SW480 (cell line): ENCODE measurements at regions not wholly inside any gene's neighbourhood (a gene's known extent, or its start where the extent isn't known, plus 50 kb on each side); places are given as distances from the start of the nearest gene placed in this dataset.
"Not testable (repeated sequence)": the region's sequence is repeated elsewhere in the genome, so short reads cannot be mapped to it uniquely, and the experiment has no call there.

Source experiments
- DNase-seq: peaks from one replicate; pipeline ENCODE4 v3.0.0-alpha.2; 2016; ENCODE audit warnings: low spot score

DNA sequence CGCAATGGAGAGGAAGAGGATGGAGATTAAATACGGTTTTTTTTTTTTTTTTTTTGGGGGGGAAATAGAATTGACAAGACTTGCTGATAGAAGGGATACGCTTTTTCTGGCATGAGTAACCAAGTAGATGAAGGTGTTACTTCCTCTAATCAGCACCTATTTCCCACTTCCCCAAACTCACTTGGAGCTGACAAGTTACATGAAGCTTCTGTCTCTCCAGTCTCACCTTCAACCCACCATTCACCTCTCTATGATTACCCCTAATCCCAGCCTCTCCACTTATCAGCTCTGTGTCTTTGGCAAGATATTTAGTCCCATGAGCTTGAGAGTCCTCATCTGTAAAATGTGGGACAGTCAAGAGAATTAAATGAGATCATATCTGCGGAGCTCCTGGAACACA, 185.9 kb upstream of the HS3ST3A1 start:
- no peak for DNase-seq

DNA sequence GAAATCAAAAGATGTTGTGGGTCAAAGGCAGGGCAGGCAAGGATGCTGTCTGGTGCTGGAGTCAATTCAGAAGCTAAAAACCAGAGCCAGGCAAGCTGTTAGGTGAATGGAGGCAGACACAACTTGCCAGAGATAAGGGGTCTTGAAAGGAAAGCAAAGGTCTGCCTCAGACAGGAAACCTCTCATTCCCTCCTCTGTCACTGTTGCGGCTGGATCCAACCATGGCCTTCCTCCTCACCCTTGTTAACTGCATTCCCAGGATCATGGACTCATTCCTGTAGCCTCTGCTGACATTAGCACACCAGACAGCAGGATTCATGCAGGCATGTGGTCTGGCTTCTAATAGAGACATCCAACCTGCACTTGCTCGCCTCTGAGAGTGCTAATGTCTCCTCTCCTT, 186.7 kb upstream of the HS3ST3A1 start:
- DNase-seq = no peak

DNA sequence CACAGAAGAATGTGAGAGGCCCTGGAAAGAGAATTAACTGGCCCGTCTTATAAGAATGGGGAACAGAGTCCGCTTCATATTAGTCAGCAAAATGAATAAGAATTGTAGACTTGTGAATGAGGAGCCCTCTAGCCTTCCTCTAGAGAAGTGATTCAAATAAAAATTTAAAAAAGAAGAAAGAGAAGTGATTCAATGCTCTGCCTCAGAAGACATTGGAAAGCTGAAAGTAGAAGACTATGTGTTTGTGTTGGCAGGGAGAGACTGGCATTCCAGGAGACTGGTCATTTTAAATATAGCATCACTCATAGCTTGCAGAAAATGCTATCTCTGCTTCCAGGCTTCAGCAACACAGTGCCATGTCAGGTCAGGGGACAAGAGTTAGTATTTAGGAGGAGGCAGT, 190.6 kb upstream of the HS3ST3A1 start:
- DNase-seq = no peak

DNA sequence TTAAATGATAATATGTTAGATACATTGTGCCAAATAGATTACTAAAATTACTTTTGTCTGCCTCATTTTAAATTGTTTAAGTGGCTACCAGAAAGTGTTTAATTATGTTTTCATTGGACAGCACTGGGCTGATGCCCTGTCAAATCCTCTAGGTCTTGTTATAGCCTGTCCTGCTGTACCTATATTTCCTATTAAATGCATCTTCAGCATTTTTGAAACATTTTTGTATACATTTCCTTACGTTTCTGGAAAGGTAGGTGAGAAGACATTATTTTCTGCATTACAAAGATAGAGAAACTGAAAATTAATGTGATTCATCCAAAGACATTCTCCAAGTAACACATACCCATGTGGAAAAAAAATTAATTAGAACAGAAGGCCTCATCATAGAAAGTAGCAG, 192.2 kb upstream of the HS3ST3A1 start:
- no peak for DNase-seq

- DNase-seq = no peak
Measured at GRCh38 chr17:13797863-13798262, 196.1 kb upstream of the HS3ST3A1 start.

DNA sequence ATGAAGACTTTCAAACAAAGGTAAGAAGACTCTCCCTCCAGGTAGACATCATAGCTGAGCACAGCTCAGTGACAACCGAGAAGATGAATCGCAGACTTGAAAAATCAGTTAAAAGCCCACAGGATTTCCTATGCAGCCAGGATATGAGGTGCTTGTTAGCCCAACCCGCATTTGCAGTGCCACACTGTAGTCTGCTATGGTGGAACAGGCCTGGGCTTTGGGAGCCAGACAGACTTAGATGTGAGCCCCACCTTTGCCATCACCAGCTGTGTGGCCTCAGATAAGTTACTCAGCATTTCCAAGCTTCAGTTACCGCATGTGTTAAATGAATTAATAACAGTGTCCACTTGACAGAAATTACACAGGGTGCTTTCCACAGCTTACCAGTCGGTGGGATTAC, 204.4 kb upstream of the HS3ST3A1 start:
- DNase-seq = no peak

GRCh38 chr17:13807103-13807502, 205.4 kb upstream of the HS3ST3A1 start:
- no peak for DNase-seq

DNA sequence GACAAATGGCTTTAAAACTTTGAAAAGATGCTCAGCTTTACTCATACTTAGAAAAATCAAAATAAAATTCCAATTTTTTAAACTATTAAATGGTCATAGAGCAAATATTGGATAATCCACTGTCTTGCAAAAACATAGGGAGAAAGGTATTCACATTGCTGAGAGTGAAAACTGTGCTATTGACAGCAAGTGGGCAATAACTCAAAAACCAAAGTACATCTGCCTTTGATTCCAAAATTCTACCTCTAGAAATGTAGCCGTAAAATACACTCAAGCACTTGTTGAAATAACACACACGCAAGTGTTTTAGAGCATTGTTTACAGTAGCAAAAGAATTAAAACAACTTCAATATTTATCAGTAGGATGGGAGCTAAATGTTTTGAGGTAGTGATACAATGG, 210.6 kb upstream of the HS3ST3A1 start:
- no peak for DNase-seq

GRCh38 chr17:13813347-13814240, 211.9 kb upstream of the HS3ST3A1 start:
- no peak for DNase-seq

DNA sequence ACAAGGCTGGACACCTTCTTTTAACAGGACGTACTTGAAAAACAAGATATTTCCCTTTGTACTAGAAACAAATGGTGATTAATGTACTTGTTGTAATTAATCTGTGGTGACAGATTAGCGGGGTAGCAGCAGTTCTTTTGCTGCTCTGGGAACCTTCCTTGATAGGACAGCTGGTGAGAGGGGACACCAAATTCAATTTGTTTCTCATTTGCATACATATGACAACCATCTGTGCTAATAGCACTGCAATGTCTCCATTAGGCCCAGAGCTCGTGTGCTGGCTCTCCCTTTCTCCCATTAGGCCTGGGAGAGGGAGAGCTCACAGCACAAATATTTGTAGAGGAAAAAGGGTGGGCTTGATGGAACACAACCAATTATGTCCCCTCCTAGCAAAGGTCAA, 221.0 kb upstream of the HS3ST3A1 start:
- DNase-seq = no peak

GRCh38 chr17:13825526-13826040, 223.9 kb upstream of the HS3ST3A1 start:
- DNase-seq = no peak

DNA sequence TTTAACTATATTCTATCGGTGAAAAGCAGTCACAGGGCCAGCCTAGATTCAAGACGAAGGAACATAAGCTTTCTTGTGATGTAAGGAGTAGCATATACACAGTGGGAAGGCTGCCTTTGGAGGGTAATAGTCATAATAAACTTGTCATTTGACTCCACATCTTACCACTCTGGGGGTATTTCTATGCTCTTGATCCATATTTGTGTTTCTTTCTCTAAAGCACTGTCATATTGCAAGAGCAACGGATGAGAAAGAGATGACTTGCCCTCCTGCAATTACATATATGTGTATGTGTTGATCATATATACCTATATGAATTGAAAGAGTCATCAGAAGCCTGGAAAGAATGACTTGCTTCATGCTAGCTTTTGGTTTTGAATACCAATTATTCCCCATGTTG, 225.4 kb upstream of the HS3ST3A1 start:
- DNase-seq = no peak

DNA sequence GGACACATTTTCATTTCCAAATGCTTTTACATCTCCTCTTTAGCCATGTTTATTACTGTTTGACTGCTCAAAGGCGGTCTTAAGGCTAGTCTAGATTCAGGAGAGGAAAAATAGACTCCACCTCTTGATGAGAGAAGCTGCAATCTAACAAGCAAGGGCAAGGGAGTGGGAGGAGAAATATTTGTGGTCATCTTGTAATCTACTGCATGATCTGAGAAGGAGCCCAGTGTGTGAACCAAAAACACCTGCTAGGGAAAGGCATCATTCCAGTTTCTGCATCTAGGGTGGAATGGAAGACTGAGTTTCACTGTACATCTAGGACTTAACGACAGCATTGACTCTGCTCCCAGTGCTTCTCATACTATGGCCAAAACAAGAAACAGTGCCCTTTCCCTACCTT, 232.2 kb upstream of the HS3ST3A1 start:
- no peak for DNase-seq

GRCh38 chr17:13835151-13835550, 233.4 kb upstream of the HS3ST3A1 start:
- DNase-seq = no peak

DNA sequence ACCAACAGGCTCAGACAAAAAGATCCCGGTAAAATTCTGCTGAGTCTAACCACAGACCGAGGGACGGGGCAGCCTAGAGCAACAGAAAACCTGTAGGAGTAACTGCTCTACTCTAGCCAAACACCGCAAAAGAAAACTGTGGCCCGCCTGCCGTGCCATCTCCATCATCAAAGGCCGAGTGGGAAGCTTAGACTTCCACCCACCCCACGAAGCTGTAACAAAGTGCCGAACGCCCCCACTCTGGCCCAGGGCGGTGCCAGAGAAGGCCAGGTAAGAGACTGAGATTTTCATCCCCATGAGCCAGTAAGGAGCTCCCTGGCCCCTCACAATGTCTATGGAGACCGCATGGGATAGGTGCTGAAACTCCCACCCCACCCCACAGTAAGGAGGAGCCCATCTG, 231.9 kb upstream of the COX10 start:
- no peak for DNase-seq

GRCh38 chr17:13840254-13840653, 229.1 kb upstream of the COX10 start:
- no peak for DNase-seq

DNA sequence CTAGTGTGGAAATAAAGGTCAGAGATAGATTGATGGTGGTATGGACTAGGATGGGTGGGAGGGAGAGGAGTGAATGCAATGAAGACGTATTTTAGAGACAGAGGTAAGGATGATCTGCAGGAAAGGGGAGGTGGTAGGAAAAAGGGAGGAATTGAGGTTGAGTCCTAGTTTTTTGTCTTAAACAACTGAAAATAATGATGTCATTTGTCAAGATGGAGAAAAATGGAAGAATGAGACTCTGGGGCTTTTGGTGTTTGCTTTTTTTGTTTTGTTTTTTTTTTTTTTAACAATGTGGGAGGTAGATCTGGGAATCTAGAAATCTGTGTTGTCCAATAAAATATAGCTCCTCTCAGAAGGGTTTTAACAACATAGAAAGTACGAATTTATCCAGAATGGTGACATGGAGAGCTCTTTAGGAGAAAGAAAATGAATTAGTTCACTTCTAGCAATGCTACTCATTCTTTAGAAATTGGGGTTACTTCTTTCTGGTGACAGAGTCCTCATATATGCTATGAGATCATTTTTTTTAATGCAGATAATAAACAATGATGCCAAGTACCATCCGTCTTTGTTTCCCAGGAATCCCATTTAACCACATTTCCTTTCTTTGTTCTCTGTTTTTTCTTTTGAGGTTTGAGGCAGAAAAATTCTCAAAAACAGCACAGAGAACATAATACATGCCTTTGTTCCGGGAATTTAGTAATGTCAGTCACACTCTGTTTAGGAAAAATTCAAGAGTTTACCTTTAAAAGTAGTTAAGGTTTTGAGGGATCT, 225.3 kb upstream of the COX10 start:
- DNase-seq = no peak

DNA sequence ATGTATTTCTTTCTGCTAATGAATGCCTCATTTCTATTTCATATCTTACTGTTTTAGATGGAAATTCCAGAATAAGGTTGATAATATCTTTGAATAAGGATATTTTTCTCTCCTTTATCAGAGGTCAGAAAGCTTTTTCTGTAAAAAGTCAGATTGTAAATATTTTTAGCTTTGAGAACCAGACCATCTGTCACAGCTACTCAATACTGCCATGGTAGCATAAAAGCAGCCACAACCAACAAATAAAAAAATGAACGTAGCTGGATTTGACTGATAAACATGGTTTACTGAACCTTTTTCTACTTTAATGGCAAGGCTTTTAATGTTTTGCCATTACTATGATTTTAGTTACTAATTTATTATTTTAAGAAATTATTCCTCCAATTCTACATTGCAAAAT, 217.4 kb upstream of the COX10 start:
- no peak for DNase-seq

DNA sequence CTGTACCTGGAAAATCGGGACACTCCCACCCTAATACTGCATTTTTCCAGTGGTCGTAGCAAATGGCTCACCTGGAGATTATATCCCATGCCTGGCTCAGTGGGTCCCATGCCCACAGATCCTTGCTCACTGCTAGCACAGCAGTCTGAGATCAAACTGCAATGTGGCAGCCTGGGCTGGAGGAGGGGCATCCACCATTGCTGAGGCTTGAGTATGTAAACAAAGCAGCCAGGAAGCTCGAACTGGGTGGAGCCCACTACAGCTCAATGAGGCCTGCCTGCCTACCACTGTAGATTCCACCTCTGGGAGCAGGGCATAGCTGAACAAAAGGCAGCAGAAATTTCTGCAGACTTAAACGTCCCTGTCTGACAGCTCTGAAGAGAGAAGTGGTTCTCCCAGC, 213.6 kb upstream of the COX10 start:
- DNase-seq = not testable (repeated sequence)

DNA sequence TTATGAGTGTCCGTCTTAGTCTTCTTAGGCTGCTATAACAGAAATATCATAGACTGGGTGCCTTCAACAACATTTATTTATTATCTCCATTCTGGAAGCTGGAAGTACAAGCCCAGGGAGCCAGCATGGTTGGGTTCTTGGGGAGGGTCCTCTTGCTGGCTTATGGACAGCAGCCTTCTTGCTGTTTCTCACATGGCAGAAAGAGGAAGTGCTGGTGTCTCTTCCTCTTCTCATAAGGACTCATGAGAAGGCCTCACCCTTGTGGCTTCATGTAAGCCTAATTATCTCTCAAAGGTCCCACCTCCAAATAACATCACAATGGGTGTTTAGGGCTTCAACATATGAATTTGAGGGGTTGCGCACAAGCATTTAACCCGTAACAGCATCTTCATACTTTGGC, 207.0 kb upstream of the COX10 start:
- no peak for DNase-seq

DNA sequence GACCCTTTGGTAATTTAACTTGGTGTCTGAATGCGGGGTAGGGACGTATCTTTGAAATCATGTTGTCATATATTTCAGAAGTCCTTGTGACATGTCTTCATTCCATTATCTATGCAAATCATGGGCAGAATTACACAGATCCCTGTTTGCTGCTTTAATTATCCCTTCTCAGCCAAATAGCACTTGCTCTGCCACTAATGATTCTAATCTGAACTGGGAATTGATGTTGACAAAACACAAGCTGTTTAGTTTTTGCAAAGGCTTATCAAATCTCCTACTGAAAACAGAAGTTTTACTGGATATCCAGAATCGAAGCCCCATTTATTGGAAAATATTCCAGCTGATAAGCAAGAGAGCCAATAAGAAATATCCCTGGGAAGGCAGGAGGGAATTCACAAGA, 205.9 kb upstream of the COX10 start:
- no peak for DNase-seq

DNA sequence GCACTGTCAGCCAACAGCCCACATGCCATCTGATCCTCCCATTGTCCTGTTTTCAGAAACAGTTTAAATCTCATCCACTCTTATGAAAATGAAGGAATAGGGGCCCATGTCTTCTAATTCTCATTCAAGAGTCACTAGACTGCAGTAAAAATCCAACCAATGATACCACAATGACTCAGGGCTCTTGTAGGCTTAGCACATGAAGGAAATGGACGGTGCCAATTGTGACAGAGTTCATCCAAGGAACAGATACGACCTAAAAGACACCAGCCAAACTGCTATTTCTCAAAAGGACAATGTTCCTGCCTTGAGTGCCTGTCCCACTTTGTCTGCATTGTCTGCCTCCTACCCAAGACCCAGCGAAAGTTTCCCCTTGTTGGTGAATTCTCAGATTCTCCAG, 204.8 kb upstream of the COX10 start:
- no peak for DNase-seq

GRCh38 chr17:13865650-13866049, 203.7 kb upstream of the COX10 start:
- no peak for DNase-seq
